ENCODE measurements at regions not wholly inside any gene's neighbourhood (a gene's known extent, or its start where the extent isn't known, plus 50 kb on each side); places are given as distances from the start of the nearest gene placed in this dataset.

- no peak for TF ChIP-seq POLR2A (IDR thresholded peaks at IDR 0.05)
- no peak for TF ChIP-seq CTCF (IDR thresholded peaks at IDR 0.05)
Observed at GRCh38 chr12:88880051-88880450, 299.8 kb upstream of the KITLG start.
